NCI-H1930 (cell line): ENCODE measurements at regions not wholly inside any gene's neighbourhood (a gene's known extent, or its start where the extent isn't known, plus 50 kb on each side); places are given as distances from the start of the nearest gene placed in this dataset.

Experiments
- DNase-seq, 2 experiments: peaks; one replicate each; lab custom pipeline; 2025; lab: John Stamatoyannopoulos, UW

- peak; percentile 31 to 67 for DNase-seq
These were observed 186.1 kb upstream of the SLITRK2 start for GRCh38 chrX:145631461-145631951.

GRCh38 chrX:145654486-145654885 lies 163.1 kb upstream of the SLITRK2 start:
- no peak for DNase-seq

GRCh38 chrX:145673841-145674240 lies 143.8 kb upstream of the SLITRK2 start:
- DNase-seq = no peak

GRCh38 chrX:145677109-145677817 lies 140.4 kb upstream of the SLITRK2 start:
- no peak for DNase-seq

- DNase-seq = no peak
These were observed 134.9 kb upstream of the SLITRK2 start for GRCh38 chrX:145682518-145683298.

GRCh38 chrX:145687146-145687545 lies 130.5 kb upstream of the SLITRK2 start:
- DNase-seq = no peak

- DNase-seq = no peak
These were observed 129.9 kb upstream of the SLITRK2 start for GRCh38 chrX:145687707-145688106.

GRCh38 chrX:145694048-145694447 lies 123.6 kb upstream of the SLITRK2 start:
- no peak for DNase-seq

GRCh38 chrX:145715641-145716138 lies 101.9 kb upstream of the SLITRK2 start:
- no peak for DNase-seq

- DNase-seq = no peak
These were observed 101.4 kb upstream of the SLITRK2 start for GRCh38 chrX:145716226-145716625.

- DNase-seq = no peak
These were observed 90.2 kb upstream of the SLITRK2 start for GRCh38 chrX:145727476-145727875.

GRCh38 chrX:145729635-145730034 lies 88.0 kb upstream of the SLITRK2 start:
- DNase-seq = no peak

- no peak for DNase-seq
These were observed 82.6 kb upstream of the SLITRK2 start for GRCh38 chrX:145735036-145735435.

GRCh38 chrX:145751943-145752342 lies 65.7 kb upstream of the SLITRK2 start:
- no peak for DNase-seq
